LNCaP clone FGC (cell line): ENCODE measurements at regions not wholly inside any gene's neighbourhood (a gene's known extent, or its start where the extent isn't known, plus 50 kb on each side); places are given as distances from the start of the nearest gene placed in this dataset.
A peak's percentile ranks its signal among the peaks of the same experiment; 100 is the strongest.

Experiments
- DNase-seq: peaks from one replicate; pipeline ENCODE4 v3.0.0-alpha.2; 2011; ENCODE audit warnings: low read depth
- H3K4me3 ChIP-seq: 2 replicates; pipeline ENCODE4 v1.5.1; 2011; ENCODE audit warnings: mild to moderate bottlenecking, low read depth, low read length, control low read depth
- CTCF ChIP-seq: IDR thresholded peaks from 2 replicates; pipeline ENCODE4 v1.5.1; 2012; ENCODE audit warnings: mild to moderate bottlenecking; ENCODE audit not compliant: control insufficient read depth, insufficient read depth; ENCODE audit errors: extremely low read depth

GRCh38 chr10:123427165-123427786 is 238.9 kb upstream of the GPR26 start:
- no peak for TF ChIP-seq CTCF
- peak; percentile 23 for DNase-seq
- H3K4me3 ChIP-seq, result no peak overlapping the region

GRCh38 chr10:123428391-123428790 is 237.8 kb upstream of the GPR26 start:
- no peak for DNase-seq
- H3K4me3 ChIP-seq, result no peak overlapping the region

GRCh38 chr10:123429706-123430221 is 236.4 kb upstream of the GPR26 start:
- no peak for TF ChIP-seq CTCF
- no peak for DNase-seq
- H3K4me3 ChIP-seq, result no peak overlapping the region

More at GRCh38 chr10:123428391-123428790, 237.8 kb upstream of the GPR26 start:
- no peak for TF ChIP-seq CTCF

GRCh38 chr10:123433539-123433938 is 232.6 kb upstream of the GPR26 start:
- no peak overlapping the region for H3K4me3 ChIP-seq
- no peak for TF ChIP-seq CTCF
- DNase-seq, result no peak

GRCh38 chr10:123434435-123435039 is 231.6 kb upstream of the GPR26 start:
- H3K4me3 ChIP-seq, result no peak overlapping the region
- DNase-seq, result no peak
- no peak for TF ChIP-seq CTCF

- H3K4me3 ChIP-seq, result no peak overlapping the region
- DNase-seq, result no peak
- no peak for TF ChIP-seq CTCF
Measured at GRCh38 chr10:123442901-123443300, 223.3 kb upstream of the GPR26 start.

- no peak for TF ChIP-seq CTCF
- H3K4me3 ChIP-seq, result no peak overlapping the region
- DNase-seq, result no peak
Measured at GRCh38 chr10:123443924-123444323, 222.2 kb upstream of the GPR26 start.
